Middle frontal gyrus (tissue), 1 donor: ENCODE measurements at regions not wholly inside any gene's neighbourhood (a gene's known extent, or its start where the extent isn't known, plus 50 kb on each side); places are given as distances from the start of the nearest gene placed in this dataset.

Experiments used
- DNase-seq: peaks from one replicate; pipeline ENCODE4 v3.0.0-alpha.2; 2015; ENCODE audit warnings: low spot score; ENCODE audit errors: extremely low spot score

GRCh38 chr16:74232806-74233465 lies 63.7 kb upstream of the PSMD7 start:
- no peak for DNase-seq

- no peak for DNase-seq
Observed at GRCh38 chr16:74230126-74230525, 66.5 kb upstream of the PSMD7 start.

GRCh38 chr16:74226338-74226954 lies 70.2 kb upstream of the PSMD7 start:
- no peak for DNase-seq

GRCh38 chr16:74224828-74225612 lies 71.6 kb upstream of the PSMD7 start:
- DNase-seq: no peak

GRCh38 chr16:74221828-74222227 lies 74.8 kb upstream of the PSMD7 start:
- DNase-seq: no peak

- DNase-seq: no peak
Observed at GRCh38 chr16:74219706-74220105, 76.9 kb upstream of the PSMD7 start.

GRCh38 chr16:74218871-74219270 lies 77.7 kb upstream of the PSMD7 start:
- no peak for DNase-seq

- no peak for DNase-seq
Observed at GRCh38 chr16:74216319-74216718, 80.3 kb upstream of the PSMD7 start.

GRCh38 chr16:74215249-74215648 lies 81.4 kb upstream of the PSMD7 start:
- no peak for DNase-seq

GRCh38 chr16:74213372-74213771 lies 83.2 kb upstream of the PSMD7 start:
- DNase-seq: no peak

GRCh38 chr16:74210245-74210644 lies 86.4 kb upstream of the PSMD7 start:
- DNase-seq: no peak

- no peak for DNase-seq
Observed at GRCh38 chr16:74202009-74202408, 94.6 kb upstream of the PSMD7 start.

- no peak for DNase-seq
Observed at GRCh38 chr16:74201576-74201975, 95.0 kb upstream of the PSMD7 start.

- no peak for DNase-seq
Observed at GRCh38 chr16:74200921-74201320, 95.7 kb upstream of the PSMD7 start.

- DNase-seq: no peak
Observed at GRCh38 chr16:74199842-74200124, 96.8 kb upstream of the PSMD7 start.

- DNase-seq: no peak
Observed at GRCh38 chr16:74199066-74199841, 97.4 kb upstream of the PSMD7 start.

GRCh38 chr16:74192281-74192797 lies 104.3 kb upstream of the PSMD7 start:
- no peak for DNase-seq

- no peak for DNase-seq
Observed at GRCh38 chr16:74190292-74190691, 106.3 kb upstream of the PSMD7 start.

GRCh38 chr16:74188856-74189255 lies 107.8 kb upstream of the PSMD7 start:
- DNase-seq: no peak

GRCh38 chr16:74186561-74186971 lies 110.0 kb upstream of the PSMD7 start:
- no peak for DNase-seq

- DNase-seq: no peak
Observed at GRCh38 chr16:74184839-74185238, 111.8 kb upstream of the PSMD7 start.
